Epithelial cell of proximal tubule (primary cell): ENCODE measurements at regions not wholly inside any gene's neighbourhood (a gene's known extent, or its start where the extent isn't known, plus 50 kb on each side); places are given as distances from the start of the nearest gene placed in this dataset.

Experiments used
- DNase-seq: peaks from one replicate; pipeline ENCODE4 v3.0.0-alpha.2; 2011; ENCODE audit warnings: low read depth
- H3K4me3 ChIP-seq: 2 replicates; pipeline ENCODE4 v1.5.1; 2011; ENCODE audit warnings: low read depth, mild to moderate bottlenecking, low read length
- CTCF ChIP-seq: conservative IDR thresholded peaks from 2 replicates; pipeline ENCODE4 v1.5.1; 2012; ENCODE audit warnings: low read depth, mild to moderate bottlenecking, low read length

- no peak for TF ChIP-seq CTCF
- DNase-seq, result no peak
- no peak overlapping the region for H3K4me3 ChIP-seq
Measured at GRCh38 chr3:148333091-148333490, 364.6 kb upstream of the AGTR1 start.

- H3K4me3 ChIP-seq, result no peak overlapping the region
- no peak for DNase-seq
- no peak for TF ChIP-seq CTCF
Measured at GRCh38 chr3:148335612-148336011, 362.1 kb upstream of the AGTR1 start.

- no peak for DNase-seq
- TF ChIP-seq CTCF, result no peak
Measured at GRCh38 chr3:148343416-148343815, 354.3 kb upstream of the AGTR1 start.

GRCh38 chr3:148344521-148344920, 353.2 kb upstream of the AGTR1 start:
- TF ChIP-seq CTCF, result no peak
- H3K4me3 ChIP-seq, result no peak overlapping the region
- no peak for DNase-seq

More at GRCh38 chr3:148343416-148343815, 354.3 kb upstream of the AGTR1 start:
- no peak overlapping the region for H3K4me3 ChIP-seq

GRCh38 chr3:148360051-148360450, 337.7 kb upstream of the AGTR1 start:
- H3K4me3 ChIP-seq, result no peak overlapping the region
- TF ChIP-seq CTCF, result no peak
- DNase-seq, result no peak

GRCh38 chr3:148366743-148367410, 330.8 kb upstream of the AGTR1 start:
- H3K4me3 ChIP-seq, result no peak overlapping the region
- no peak for DNase-seq
- TF ChIP-seq CTCF, result peak; percentile 35

GRCh38 chr3:148367756-148368155, 329.9 kb upstream of the AGTR1 start:
- no peak for DNase-seq
- no peak for TF ChIP-seq CTCF
- H3K4me3 ChIP-seq, result no peak overlapping the region
